ENCODE measurements at regions not wholly inside any gene's neighbourhood (a gene's known extent, or its start where the extent isn't known, plus 50 kb on each side); places are given as distances from the start of the nearest gene placed in this dataset.

DNA sequence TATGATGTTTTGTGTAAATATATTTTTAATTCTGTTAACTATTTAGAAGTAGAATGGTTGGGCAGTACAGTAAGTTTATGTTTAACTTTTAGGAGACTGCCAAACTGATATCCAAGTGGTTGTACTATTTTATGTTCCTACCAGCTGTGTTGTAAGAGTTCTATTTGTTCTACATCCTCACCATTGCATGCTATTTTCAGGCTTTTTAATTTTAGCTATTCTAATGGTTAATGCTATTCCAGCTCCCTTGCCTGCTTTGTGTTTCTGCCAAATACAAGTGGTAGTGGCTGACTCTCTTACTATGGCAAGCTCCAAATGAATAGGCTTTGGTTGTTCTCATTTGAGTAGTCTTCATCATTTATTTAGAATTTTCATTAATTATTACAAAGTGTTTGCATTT is 476.4 kb downstream of the KIF4B start:
- TF ChIP-seq GATA3 (IDR thresholded peaks at IDR 0.05; ENCODE audit: low read depth, low read length) (no peak), GATA2 (IDR thresholded peaks at IDR 0.05; ENCODE audit: low read depth, low read length) (no peak)

Measured in SH-SY5Y (cell line).